Activated T-cell treated with anti-CD3 and anti-CD28 coated beads, Interleukin-2, amount 50 U/mL, for 24 hours (primary cell): ENCODE measurements at regions not wholly inside any gene's neighbourhood (a gene's known extent, or its start where the extent isn't known, plus 50 kb on each side); places are given as distances from the start of the nearest gene placed in this dataset.

Experiments used
- DNase-seq: peaks from one replicate; pipeline ENCODE4 v3.0.0-alpha.2; 2020
- H3K27ac Mint-ChIP-seq: 2 replicates; pipeline ENCODE4 v1.8.0; 2020; ENCODE audit warnings: mild to moderate bottlenecking, mixed read lengths
- H3K27me3 Mint-ChIP-seq: 2 replicates; pipeline ENCODE4 v1.8.0; 2020; ENCODE audit warnings: mixed read lengths
- H3K36me3 Mint-ChIP-seq: 2 replicates; pipeline ENCODE4 v1.8.0; 2020; ENCODE audit warnings: low read depth, mixed read lengths
- H3K4me1 Mint-ChIP-seq: 2 replicates; pipeline ENCODE4 v1.8.0; 2020; ENCODE audit warnings: low read depth, mixed read lengths
- H3K4me3 Mint-ChIP-seq: 2 replicates; pipeline ENCODE4 v1.8.0; 2020; ENCODE audit warnings: mild to moderate bottlenecking, moderate library complexity, mixed read lengths
- H3K9me3 Mint-ChIP-seq: 2 replicates; pipeline ENCODE4 v1.8.0; 2020; ENCODE audit warnings: mixed read lengths

DNA sequence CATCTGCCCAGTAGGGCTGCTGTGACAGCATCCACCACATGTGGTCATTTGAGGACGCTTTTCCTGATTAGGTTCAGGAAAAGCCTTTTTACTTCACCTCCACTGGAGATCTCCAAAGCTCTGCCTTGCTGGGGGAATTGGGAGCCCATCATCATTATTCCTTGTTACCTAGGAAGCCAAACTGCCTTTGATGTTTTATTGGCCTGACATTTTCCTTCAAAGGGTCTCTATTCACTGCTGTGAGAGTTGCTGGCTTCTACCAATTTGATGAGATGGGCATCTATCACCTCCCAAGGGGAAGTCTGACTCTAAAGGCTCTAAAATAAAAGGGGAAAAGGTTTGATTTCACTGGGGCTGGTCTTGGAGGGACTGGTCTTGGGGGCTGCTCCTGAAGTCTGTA is 678.6 kb downstream of the PTPRU start:
- H3K36me3 Mint-ChIP-seq: no peaks in the 10 kb centered on the region
- H3K27ac Mint-ChIP-seq: no peak overlapping the region
- H3K27me3 Mint-ChIP-seq: peaks cover 28% of the 10 kb centered on the region
- no peak overlapping the region for H3K4me3 Mint-ChIP-seq
- H3K9me3 Mint-ChIP-seq: no peaks in the 10 kb centered on the region
- DNase-seq: no peak
- H3K4me1 Mint-ChIP-seq: no peaks in the 10 kb centered on the region

DNA sequence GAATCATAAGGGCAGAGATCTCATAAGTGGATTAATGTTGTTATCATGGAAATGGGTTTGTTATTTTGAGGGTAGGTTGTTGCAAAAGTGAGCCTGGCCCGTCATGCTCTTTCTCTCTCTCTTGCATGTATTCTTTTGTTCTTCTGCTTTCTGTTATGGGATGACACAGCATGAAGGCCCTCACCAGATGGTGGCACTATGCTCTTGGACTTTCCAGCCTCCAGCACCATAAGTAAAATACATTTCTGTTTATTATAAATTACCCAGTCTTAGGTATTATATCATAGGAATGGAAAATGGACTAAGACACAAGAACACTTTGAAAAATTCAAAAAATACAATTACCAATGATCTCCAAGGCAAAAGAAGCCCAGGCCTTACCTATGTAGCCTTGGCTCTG is 676.1 kb downstream of the PTPRU start:
- peaks cover 14% of the 10 kb centered on the region for H3K27me3 Mint-ChIP-seq
- no peaks in the 10 kb centered on the region for H3K9me3 Mint-ChIP-seq
- H3K36me3 Mint-ChIP-seq: no peaks in the 10 kb centered on the region
- no peaks in the 10 kb centered on the region for H3K4me1 Mint-ChIP-seq
- H3K4me3 Mint-ChIP-seq: no peak overlapping the region
- DNase-seq: no peak
- no peak overlapping the region for H3K27ac Mint-ChIP-seq

DNA sequence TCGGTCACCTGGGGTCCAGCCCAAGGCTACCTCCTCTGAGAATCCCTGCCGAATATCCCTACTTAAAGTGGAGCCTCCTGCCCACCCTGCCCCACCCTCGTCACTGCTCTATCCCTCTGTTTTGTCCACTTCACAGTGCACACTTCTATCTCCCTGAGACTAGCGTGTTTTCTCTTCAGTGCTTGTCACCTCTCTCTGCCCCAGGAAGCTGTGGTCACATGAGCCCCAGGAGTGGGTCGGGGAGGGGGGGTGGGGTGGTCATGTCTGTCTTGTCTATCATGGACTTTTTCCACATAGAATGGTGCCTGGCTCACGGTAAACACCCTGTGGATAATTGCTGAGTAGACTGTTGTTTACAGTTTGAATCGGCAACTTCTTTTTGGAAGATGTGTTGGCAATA is 673.6 kb downstream of the PTPRU start:
- Mint-ChIP-seq H3K36me3 (no peaks in the 10 kb centered on the region), H3K27ac (no peak overlapping the region), H3K4me3 (no peak overlapping the region), H3K9me3 (no peaks in the 10 kb centered on the region), H3K27me3 (peaks cover 9% of the 10 kb centered on the region), H3K4me1 (no peaks in the 10 kb centered on the region)
- no peak for DNase-seq

DNA sequence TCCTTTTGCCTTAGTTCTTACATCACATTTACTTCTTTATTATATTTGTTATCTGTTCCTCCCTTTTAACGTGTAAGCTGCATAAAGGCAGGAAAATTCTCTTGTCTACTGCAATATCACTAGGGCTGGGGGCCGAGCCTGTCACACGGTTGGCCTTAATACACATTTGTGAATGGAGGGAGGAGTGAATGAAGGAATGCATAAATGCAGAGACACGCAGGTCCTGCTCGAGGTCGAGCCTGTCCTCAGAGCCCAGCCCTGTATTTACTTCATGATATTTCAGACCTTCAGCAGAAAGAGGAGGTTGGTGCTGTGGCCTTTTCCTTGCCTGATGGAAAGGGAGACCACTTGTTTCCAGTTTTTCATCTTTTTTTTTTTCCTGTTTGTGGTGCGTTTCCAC is 671.3 kb downstream of the PTPRU start:
- DNase-seq: no peak
- no peaks in the 10 kb centered on the region for H3K9me3 Mint-ChIP-seq
- H3K36me3 Mint-ChIP-seq: no peaks in the 10 kb centered on the region
- no peak overlapping the region for H3K4me3 Mint-ChIP-seq
- H3K27ac Mint-ChIP-seq: no peak overlapping the region
- peaks cover 10% of the 10 kb centered on the region for H3K27me3 Mint-ChIP-seq
- H3K4me1 Mint-ChIP-seq: no peaks in the 10 kb centered on the region

DNA sequence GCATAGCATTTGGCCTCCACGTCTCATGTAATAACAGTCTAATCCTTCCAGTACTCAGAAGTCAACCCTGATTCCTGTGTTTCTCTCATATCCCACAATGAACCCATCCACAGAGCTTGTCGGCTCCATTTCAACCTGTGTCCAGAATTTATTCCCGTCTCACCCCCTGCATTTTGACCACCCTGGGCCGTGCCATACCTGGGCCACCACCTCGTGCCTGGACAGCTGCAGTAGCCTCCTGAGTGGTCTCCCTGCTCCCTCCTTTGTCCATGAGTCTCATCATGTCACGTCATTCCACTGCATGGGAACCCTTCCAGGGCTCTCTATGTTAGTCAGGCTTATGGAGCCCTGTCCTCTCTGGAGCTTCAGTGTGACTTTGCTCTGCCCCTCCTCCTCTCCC is 670.6 kb downstream of the PTPRU start:
- Mint-ChIP-seq H3K9me3 (no peaks in the 10 kb centered on the region), H3K4me1 (no peaks in the 10 kb centered on the region), H3K27ac (no peak overlapping the region)

DNA sequence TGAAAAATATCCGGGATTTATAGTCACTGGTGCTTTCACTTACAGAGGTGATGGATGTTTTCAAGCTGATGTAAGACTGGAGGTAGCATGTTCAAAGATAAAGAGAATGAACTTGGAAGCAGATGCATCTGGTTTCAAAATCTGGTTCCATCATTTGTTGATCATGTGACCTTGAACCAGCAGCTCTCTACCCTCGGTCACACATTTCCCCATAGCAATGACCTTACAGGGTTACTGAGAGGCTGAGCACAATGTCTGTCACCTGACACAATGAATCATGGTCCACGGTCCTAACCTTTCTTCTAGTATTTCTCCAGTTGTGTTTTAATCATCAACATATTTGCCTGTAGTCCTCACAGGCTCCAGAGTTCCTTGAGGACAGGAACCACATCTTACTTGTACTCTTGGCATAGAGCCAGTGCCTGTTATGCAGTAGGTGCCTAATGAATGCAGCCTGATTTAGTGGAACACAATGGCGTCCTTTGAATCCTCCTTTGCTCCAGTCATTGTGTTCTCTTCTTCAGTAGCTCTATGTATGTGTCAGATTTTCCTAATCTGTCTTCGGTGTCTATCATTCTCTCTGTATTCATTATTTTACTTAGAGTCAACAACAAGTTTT is 667.3 kb downstream of the PTPRU start:
- DNase-seq: no peak
- Mint-ChIP-seq H3K4me3 (no peak overlapping the region), H3K4me1 (no peaks in the 10 kb centered on the region), H3K27me3 (peaks cover 18% of the 10 kb centered on the region), H3K27ac (no peak overlapping the region), H3K9me3 (no peaks in the 10 kb centered on the region), H3K36me3 (no peaks in the 10 kb centered on the region)

More for the DNA sequence above, 670.6 kb downstream of the PTPRU start:
- no peaks in the 10 kb centered on the region for H3K36me3 Mint-ChIP-seq
- H3K4me3 Mint-ChIP-seq: no peak overlapping the region
- peaks cover 14% of the 10 kb centered on the region for H3K27me3 Mint-ChIP-seq
- no peak for DNase-seq

DNA sequence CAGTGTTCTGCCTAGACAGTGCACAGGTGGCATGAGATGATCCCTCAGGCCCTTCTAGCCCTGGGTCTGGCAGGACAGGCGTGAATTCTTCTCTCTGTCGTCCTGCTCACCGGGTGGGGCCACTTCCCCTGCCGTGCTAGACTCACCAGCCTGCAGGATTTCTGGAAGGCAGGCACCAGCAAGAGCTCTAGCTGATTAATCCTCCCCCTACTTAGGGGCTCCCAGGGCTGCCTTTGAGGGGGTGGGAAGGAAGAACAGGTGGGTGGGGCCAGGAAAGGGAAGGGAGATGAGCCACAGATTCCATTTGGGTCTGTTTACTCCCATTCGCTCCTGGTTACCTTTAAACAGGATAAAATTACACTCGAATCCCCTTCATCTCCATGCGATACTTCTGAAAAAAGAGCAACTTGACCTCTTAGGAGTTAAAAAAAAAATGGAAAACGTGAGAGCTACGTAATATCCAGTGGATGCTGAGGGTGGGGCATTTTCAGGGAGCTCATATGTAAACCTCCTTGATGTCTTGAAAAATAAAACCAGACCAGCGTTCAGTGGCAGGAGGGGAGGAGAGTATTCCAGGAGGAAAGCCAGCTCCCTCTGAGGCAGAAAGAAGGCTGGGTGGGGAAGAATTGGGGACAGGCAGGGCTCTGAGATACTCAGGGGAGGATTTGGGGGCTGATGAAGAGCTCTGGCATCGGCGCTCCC is 665.5 kb downstream of the PTPRU start:
- Mint-ChIP-seq H3K4me1 (no peaks in the 10 kb centered on the region), H3K4me3 (no peak overlapping the region)

DNA sequence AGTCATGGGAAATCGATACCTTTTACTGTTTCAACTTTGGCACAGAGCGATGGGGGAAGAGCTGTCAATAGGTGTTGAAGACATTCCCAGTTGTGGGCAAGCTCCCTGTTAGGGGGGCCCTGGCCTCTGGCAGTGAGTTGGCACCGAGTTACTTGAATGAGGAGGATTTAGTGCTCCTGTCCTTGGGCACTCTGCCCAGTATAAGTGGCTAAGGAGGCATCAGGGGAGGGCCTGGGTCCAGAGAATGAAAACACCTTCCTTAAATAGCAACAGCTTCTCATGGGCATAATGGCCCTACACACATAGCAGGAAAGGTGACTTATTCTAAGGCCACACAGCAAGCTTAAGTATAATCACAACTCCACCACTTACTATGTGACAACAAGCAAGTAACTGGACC is 664.4 kb downstream of the PTPRU start:
- peaks cover 37% of the 10 kb centered on the region for H3K27me3 Mint-ChIP-seq

More for the DNA sequence above, 665.5 kb downstream of the PTPRU start:
- H3K27ac Mint-ChIP-seq: no peak overlapping the region
- H3K9me3 Mint-ChIP-seq: no peaks in the 10 kb centered on the region
- no peak for DNase-seq
- H3K27me3 Mint-ChIP-seq: peaks cover 30% of the 10 kb centered on the region
- H3K36me3 Mint-ChIP-seq: no peaks in the 10 kb centered on the region

DNA sequence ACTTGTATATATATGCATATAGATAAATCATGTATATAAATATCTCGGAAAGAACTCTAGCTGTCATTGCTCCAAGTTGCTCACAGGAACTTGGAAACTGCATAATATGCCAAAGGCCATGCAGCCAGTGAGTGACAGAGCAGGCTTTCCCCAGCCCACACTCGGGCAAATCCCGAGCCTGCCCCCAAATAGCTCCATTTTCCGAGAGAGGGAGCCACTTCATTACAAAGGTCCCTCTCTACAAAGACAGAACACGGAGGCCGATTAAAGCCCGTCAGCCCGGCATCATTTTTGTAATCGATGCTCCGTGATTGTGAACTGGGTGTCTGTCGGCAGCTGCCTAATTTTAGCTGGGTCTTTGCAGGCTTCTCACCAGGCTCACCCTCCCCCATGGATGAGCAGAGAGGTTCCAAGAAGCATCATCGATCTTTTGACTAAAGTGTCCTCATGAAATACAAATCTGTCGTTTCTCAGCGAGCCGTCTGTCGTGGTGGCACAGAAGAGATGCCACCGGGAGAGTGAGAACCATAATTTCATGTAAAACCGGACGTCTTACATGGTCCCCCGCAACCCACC is 663.9 kb downstream of the PTPRU start:
- no peak for DNase-seq
- Mint-ChIP-seq H3K27me3 (peaks cover 42% of the 10 kb centered on the region), H3K4me3 (no peak overlapping the region), H3K4me1 (no peaks in the 10 kb centered on the region), H3K36me3 (no peaks in the 10 kb centered on the region), H3K9me3 (no peaks in the 10 kb centered on the region), H3K27ac (no peak overlapping the region)

More for the DNA sequence above, 664.4 kb downstream of the PTPRU start:
- Mint-ChIP-seq H3K4me1 (no peaks in the 10 kb centered on the region), H3K4me3 (no peak overlapping the region), H3K27ac (no peak overlapping the region), H3K9me3 (no peaks in the 10 kb centered on the region), H3K36me3 (no peaks in the 10 kb centered on the region)
- no peak for DNase-seq

DNA sequence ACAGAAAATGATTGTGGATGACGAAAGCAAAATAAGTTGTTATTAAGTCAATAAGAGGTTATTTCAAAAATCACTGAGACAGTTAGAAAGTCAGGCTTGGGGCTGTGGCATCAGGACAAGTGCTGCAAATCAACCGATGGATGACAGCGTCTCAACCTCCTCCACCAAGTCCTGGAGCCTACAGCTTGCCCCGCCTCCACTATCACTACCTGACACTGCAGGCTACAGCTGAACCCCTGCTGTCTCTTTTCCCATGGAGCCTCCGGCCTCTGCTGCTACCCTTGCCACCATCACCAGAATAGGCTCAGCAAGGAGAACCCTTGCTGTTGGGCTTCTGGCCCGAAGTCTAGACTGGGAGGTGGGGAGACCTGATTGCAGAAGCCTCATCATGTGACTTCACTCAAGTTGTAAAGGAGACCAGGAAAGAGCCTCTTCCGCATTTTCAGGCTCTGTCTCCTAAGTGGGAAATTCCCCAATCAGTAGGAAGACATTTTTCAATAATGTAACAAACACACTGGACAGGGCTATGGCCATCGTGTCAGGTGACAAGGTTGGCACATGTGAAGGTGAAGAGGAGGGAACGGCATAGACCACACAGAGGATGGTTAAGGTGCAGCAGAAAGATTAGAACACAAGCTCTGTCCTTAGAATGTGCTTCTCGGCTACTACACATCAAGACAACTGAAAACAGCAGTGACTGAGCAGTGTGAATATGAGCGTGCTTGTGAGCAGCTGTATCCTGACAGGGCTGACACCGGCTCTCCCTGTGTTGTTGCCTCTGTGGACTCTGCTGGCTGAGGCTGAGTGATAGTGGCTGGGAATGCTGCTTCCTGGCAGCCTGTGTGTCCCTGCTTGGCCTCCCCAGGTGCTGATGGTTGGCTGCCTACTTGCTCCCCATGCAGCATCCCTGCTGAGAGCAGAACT is 660.7 kb downstream of the PTPRU start:
- no peak for DNase-seq
- H3K27ac Mint-ChIP-seq: no peak overlapping the region
- H3K9me3 Mint-ChIP-seq: no peaks in the 10 kb centered on the region
- H3K27me3 Mint-ChIP-seq: peaks cover 54% of the 10 kb centered on the region
- no peaks in the 10 kb centered on the region for H3K36me3 Mint-ChIP-seq
- no peaks in the 10 kb centered on the region for H3K4me1 Mint-ChIP-seq
- no peak overlapping the region for H3K4me3 Mint-ChIP-seq

DNA sequence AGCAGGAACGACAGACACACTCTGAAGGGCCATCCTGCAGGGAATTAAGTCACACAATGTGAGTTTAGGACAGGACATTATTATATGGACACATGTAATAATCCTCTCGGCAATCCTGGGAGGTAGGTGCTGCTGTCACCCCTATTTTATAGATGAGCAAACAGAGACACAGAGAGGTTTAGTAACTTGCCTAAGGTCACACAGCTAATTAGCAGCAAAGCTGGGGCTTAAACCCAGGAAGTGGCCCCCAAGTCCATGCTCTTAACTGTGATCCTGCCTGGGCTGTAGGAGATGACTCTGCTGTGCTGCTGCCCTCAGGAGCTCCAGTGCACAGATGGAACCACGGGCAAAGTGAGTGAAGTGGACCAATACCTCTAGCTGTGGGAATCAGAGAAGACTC is 660.0 kb downstream of the PTPRU start:
- no peak for DNase-seq
- no peaks in the 10 kb centered on the region for H3K4me1 Mint-ChIP-seq
- H3K36me3 Mint-ChIP-seq: no peaks in the 10 kb centered on the region
- no peak overlapping the region for H3K27ac Mint-ChIP-seq
- H3K4me3 Mint-ChIP-seq: no peak overlapping the region
- H3K9me3 Mint-ChIP-seq: no peaks in the 10 kb centered on the region
- H3K27me3 Mint-ChIP-seq: peaks cover 50% of the 10 kb centered on the region

DNA sequence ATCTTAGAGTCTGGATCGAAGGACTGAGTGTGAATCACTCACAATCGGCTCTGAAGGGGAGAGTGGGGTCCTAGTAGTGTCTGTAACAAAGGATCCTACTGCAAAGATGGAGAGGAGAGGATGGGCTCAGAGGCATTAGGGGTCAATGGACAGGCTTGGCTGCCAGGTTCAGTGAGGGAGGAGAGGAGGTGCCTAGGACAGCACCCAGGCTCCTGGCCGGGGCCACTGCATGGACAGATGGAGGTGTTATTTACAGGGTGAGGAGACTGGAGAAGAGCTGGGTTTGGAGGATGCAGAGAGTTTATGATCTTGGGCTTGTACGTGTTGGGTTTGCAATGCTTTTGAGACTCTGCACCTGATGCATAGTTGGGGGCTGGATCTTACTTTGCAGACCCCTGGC is 658.9 kb downstream of the PTPRU start:
- no peaks in the 10 kb centered on the region for H3K4me1 Mint-ChIP-seq
- H3K9me3 Mint-ChIP-seq: no peaks in the 10 kb centered on the region
- no peak overlapping the region for H3K4me3 Mint-ChIP-seq
- H3K27ac Mint-ChIP-seq: no peak overlapping the region
- DNase-seq: no peak
- H3K27me3 Mint-ChIP-seq: peaks cover 45% of the 10 kb centered on the region
- no peaks in the 10 kb centered on the region for H3K36me3 Mint-ChIP-seq

DNA sequence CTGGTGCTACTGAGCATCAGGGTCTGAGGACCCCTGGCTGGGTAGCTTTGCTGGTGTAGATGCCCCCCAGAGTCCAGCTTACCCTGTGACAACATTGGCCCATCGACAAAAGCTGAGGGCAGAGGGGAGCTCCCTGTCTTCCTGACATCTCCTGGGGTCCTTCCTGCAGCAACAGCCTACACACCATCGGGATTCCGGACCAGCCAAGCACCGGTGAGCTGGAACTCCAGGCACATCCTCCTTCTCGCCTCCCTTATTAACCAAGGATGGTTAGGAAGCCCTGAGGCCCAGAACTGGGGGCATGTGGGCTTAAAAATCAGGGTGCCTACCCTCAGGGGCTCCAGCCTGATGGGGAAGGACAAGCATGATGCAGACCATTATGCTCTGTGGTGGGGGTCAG is 658.0 kb downstream of the PTPRU start:
- H3K9me3 Mint-ChIP-seq: no peaks in the 10 kb centered on the region
- H3K4me3 Mint-ChIP-seq: no peak overlapping the region
- no peaks in the 10 kb centered on the region for H3K4me1 Mint-ChIP-seq
- H3K27ac Mint-ChIP-seq: no peak overlapping the region
- H3K36me3 Mint-ChIP-seq: no peaks in the 10 kb centered on the region
- H3K27me3 Mint-ChIP-seq: peaks cover 45% of the 10 kb centered on the region
- no peak for DNase-seq

DNA sequence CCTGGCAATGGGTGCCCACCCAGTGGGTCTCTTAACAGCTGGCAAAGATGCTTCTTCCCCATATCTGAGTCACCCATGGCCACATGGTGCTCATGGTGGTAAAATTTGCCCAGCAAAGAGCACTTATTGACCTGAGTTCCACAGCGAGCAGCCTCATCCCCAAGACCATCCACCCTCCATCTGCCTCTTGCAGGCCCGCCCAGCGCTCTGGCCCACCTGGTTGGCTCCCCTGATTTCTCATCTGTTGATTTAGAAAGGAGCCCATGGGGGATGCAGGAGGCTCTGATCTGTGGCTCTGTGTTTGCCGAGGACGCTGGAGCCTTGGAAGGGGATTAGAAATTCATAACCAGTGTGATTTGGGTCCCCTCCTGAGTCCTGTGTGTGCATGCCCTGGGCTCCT is 657.5 kb downstream of the PTPRU start:
- no peak overlapping the region for H3K4me3 Mint-ChIP-seq
- no peaks in the 10 kb centered on the region for H3K36me3 Mint-ChIP-seq
- no peak overlapping the region for H3K27ac Mint-ChIP-seq
- no peaks in the 10 kb centered on the region for H3K9me3 Mint-ChIP-seq
- no peak for DNase-seq
- H3K27me3 Mint-ChIP-seq: peaks cover 45% of the 10 kb centered on the region
- no peaks in the 10 kb centered on the region for H3K4me1 Mint-ChIP-seq
